ENCODE measurements at regions not wholly inside any gene's neighbourhood (a gene's known extent, or its start where the extent isn't known, plus 50 kb on each side); places are given as distances from the start of the nearest gene placed in this dataset.

DNA sequence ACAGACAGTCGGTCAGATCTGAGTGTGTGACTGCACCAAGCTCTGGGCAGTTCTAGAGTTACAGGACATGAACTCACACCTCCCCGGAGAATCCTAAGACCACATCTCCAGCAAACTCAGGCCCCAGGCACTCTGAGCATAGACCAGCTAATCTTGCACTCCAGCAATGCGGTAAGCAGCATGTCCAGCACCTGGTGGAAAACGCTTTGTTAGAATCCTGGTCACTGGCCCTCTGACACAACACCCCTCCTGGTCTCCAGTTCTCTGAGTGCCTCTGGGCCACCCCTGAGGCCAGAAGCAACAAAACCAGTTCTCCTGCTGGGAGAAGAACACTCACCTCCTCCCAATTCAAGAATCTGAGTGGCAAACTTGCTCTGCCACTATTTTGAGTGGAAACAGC lies 82.7 kb upstream of the TMEM45B start:
- Mint-ChIP-seq H3K36me3 (no peaks in the 10 kb centered on the region), H3K27ac (no peak overlapping the region), H3K4me1 (no peaks in the 10 kb centered on the region), H3K27me3 (ENCODE audit: insufficient read depth, low read depth) (no peaks in the 10 kb centered on the region), H3K9me3 (no peaks in the 10 kb centered on the region), H3K4me3 (no peak overlapping the region)
- Histone ChIP-seq H3K27me3 (no peaks in the 10 kb centered on the region), H3K27ac (no peak overlapping the region), H3K4me1 (no peaks in the 10 kb centered on the region), H3F3A (ENCODE audit: low read depth) (no peaks in the 10 kb centered on the region), H3K9me3 (ENCODE audit: low read depth) (no peaks in the 10 kb centered on the region), H4K20me1 (ENCODE audit: low read depth) (no peaks in the 10 kb centered on the region), H3K4me2 (no peak overlapping the region), H2AFZ (replicated peaks) (no peak overlapping the region), H3K36me3 (no peaks in the 10 kb centered on the region), H3K9ac (no peak overlapping the region), H3K79me2 (ENCODE audit: low read depth) (no peaks in the 10 kb centered on the region), H3K4me3 (no peak overlapping the region)
- no peak for DNase-seq (ENCODE audit: low spot score)
- TF ChIP-seq EZH2 (IDR thresholded peaks at IDR 0.05) (no peak), EZH2phosphoT487 (IDR thresholded peaks at IDR 0.05) (no peak)
- TF ChIP-seq, protein P1, sequence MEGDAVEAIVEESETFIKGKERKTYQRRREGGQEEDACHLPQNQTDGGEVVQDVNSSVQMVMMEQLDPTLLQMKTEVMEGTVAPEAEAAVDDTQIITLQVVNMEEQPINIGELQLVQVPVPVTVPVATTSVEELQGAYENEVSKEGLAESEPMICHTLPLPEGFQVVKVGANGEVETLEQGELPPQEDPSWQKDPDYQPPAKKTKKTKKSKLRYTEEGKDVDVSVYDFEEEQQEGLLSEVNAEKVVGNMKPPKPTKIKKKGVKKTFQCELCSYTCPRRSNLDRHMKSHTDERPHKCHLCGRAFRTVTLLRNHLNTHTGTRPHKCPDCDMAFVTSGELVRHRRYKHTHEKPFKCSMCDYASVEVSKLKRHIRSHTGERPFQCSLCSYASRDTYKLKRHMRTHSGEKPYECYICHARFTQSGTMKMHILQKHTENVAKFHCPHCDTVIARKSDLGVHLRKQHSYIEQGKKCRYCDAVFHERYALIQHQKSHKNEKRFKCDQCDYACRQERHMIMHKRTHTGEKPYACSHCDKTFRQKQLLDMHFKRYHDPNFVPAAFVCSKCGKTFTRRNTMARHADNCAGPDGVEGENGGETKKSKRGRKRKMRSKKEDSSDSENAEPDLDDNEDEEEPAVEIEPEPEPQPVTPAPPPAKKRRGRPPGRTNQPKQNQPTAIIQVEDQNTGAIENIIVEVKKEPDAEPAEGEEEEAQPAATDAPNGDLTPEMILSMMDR (IDR thresholded peaks at IDR 0.05): no peak

DNA sequence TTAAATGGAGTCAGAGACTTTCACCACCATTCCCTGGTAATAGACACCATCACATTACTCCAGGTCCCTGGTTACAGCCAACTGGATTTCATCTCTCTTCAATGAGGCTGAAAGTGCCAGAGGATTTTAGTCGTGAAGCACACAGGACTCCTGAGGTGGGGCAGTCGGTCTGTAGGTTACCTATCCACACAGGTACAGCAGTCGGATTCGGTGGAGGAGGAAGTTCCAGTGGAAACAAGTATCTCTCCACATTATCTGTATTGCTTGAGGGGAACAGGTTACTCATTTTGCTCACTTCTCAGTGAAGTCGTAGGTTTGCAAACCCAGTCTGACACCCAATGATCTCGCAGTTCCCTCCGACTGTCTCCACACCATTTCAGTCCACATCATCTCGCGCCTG lies 82.3 kb upstream of the TMEM45B start:
- Histone ChIP-seq H3K4me2 (no peak overlapping the region), H3K27me3 (no peaks in the 10 kb centered on the region), H3K36me3 (no peaks in the 10 kb centered on the region), H3K4me3 (no peak overlapping the region), H3K27ac (no peak overlapping the region), H3K9me3 (ENCODE audit: low read depth) (no peaks in the 10 kb centered on the region), H3K4me1 (no peaks in the 10 kb centered on the region), H4K20me1 (ENCODE audit: low read depth) (no peaks in the 10 kb centered on the region), H3F3A (ENCODE audit: low read depth) (no peaks in the 10 kb centered on the region), H3K9ac (no peak overlapping the region), H2AFZ (replicated peaks) (no peak overlapping the region), H3K79me2 (ENCODE audit: low read depth) (no peaks in the 10 kb centered on the region)
- TF ChIP-seq EZH2phosphoT487 (IDR thresholded peaks at IDR 0.05) (no peak), EZH2 (IDR thresholded peaks at IDR 0.05) (no peak)
- TF ChIP-seq, protein P1 (IDR thresholded peaks at IDR 0.05): no peak
- Mint-ChIP-seq H3K27me3 (ENCODE audit: insufficient read depth, low read depth) (no peaks in the 10 kb centered on the region), H3K36me3 (no peaks in the 10 kb centered on the region), H3K4me1 (no peaks in the 10 kb centered on the region), H3K9me3 (no peaks in the 10 kb centered on the region), H3K27ac (no peak overlapping the region), H3K4me3 (no peak overlapping the region)
- no peak for DNase-seq (ENCODE audit: low spot score)

DNA sequence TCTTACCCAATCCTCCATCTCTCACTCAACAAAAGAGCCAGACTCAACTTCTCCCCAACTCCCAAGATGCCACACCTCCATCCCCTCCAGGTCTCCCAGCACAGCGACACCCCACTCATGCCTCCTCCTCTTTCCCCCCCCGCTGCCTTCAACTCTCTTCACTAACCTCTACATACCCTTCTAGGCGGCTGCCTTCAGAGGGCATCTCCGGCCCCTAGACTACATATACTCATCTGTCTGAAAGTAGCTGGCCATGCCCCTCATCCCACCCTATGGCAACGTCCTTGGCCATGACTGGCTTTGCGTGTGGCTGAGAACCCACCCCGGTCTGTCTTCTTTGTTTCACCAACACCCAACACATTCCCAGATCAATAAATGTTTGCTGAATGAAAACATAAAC lies 81.7 kb upstream of the TMEM45B start:
- DNase-seq (ENCODE audit: low spot score): no peak
- Mint-ChIP-seq H3K27ac (no peak overlapping the region), H3K4me1 (no peaks in the 10 kb centered on the region), H3K4me3 (no peak overlapping the region), H3K36me3 (no peaks in the 10 kb centered on the region), H3K9me3 (no peaks in the 10 kb centered on the region), H3K27me3 (ENCODE audit: insufficient read depth, low read depth) (no peaks in the 10 kb centered on the region)
- H3K27ac ChIP-seq: no peak overlapping the region
- H3K9me3 ChIP-seq (ENCODE audit: low read depth): no peaks in the 10 kb centered on the region
- no peaks in the 10 kb centered on the region for H3F3A ChIP-seq (ENCODE audit: low read depth)
- no peak overlapping the region for H3K9ac ChIP-seq
- H4K20me1 ChIP-seq (ENCODE audit: low read depth): no peaks in the 10 kb centered on the region
- no peaks in the 10 kb centered on the region for H3K4me1 ChIP-seq
- no peaks in the 10 kb centered on the region for H3K36me3 ChIP-seq
- no peak overlapping the region for H3K4me3 ChIP-seq
- no peak overlapping the region for H2AFZ ChIP-seq (replicated peaks)
- no peak overlapping the region for H3K4me2 ChIP-seq
- TF ChIP-seq EZH2 (IDR thresholded peaks at IDR 0.05) (no peak), EZH2phosphoT487 (IDR thresholded peaks at IDR 0.05) (no peak)
- TF ChIP-seq, protein P1 (IDR thresholded peaks at IDR 0.05): no peak
- no peaks in the 10 kb centered on the region for H3K79me2 ChIP-seq (ENCODE audit: low read depth)
- no peaks in the 10 kb centered on the region for H3K27me3 ChIP-seq

DNA sequence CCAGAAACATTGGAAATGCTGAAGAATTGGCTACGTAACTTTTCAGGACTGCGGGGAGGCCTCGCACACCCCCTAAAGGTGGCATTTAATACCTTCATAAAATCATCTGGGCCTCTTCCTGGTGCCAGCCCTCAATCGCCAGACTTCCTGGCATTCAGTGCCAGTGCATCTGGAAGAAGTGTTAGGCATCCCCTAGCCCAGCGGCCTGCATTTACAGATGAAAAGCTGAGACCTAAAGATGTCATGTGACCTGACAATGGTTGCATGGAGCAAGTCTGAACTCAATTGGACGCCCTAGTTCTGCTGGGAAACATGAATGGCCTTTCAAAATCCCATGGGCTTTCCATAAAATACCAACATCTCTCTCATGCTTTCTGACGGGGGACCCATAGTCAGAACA lies 81.0 kb upstream of the TMEM45B start:
- Histone ChIP-seq H3K4me2 (no peak overlapping the region), H3K27me3 (no peaks in the 10 kb centered on the region), H3K27ac (no peak overlapping the region), H3K9ac (no peak overlapping the region), H3K4me3 (no peak overlapping the region), H3F3A (ENCODE audit: low read depth) (no peaks in the 10 kb centered on the region), H2AFZ (replicated peaks) (no peak overlapping the region), H4K20me1 (ENCODE audit: low read depth) (no peaks in the 10 kb centered on the region), H3K79me2 (ENCODE audit: low read depth) (no peaks in the 10 kb centered on the region), H3K36me3 (no peaks in the 10 kb centered on the region), H3K9me3 (ENCODE audit: low read depth) (no peaks in the 10 kb centered on the region), H3K4me1 (no peaks in the 10 kb centered on the region)
- Mint-ChIP-seq H3K27me3 (ENCODE audit: insufficient read depth, low read depth) (no peaks in the 10 kb centered on the region), H3K4me3 (no peak overlapping the region), H3K27ac (no peak overlapping the region), H3K36me3 (no peaks in the 10 kb centered on the region), H3K4me1 (no peaks in the 10 kb centered on the region), H3K9me3 (no peaks in the 10 kb centered on the region)
- TF ChIP-seq EZH2phosphoT487 (IDR thresholded peaks at IDR 0.05) (no peak), EZH2 (IDR thresholded peaks at IDR 0.05) (no peak)
- TF ChIP-seq, protein P1 (IDR thresholded peaks at IDR 0.05): no peak
- no peak for DNase-seq (ENCODE audit: low spot score)

Measured in neural progenitor cell (in vitro differentiated cells).